Tibial nerve (tissue), 4 donors: ENCODE measurements at regions not wholly inside any gene's neighbourhood (a gene's known extent, or its start where the extent isn't known, plus 50 kb on each side); places are given as distances from the start of the nearest gene placed in this dataset.

ENCODE experiments used
- DNase-seq, 2 donors: peaks; one replicate each; pipeline ENCODE4 v3.0.0-alpha.2; 2019; ENCODE audit warnings: low spot score in 2 of 2
- H3K27ac ChIP-seq, 4 donors: fragments of 200-600 bp; sonication (generic) in 3 of 4; one replicate each; pipeline ENCODE4 v1.5.1; 2017 to 2019; ENCODE audit warnings: mild to moderate bottlenecking in 1 of 4
- H3K27me3 ChIP-seq, 2 donors: fragments of 200-600 bp; sonication (generic) in 1 of 2; one replicate each; pipeline versions ENCODE4 v1.5.1 to v1.6.0; 2017 to 2019
- H3K36me3 ChIP-seq, 3 donors: fragments of 200-600 bp; sonication (generic); one replicate each; pipeline ENCODE4 v1.5.1; 2018 to 2019
- H3K4me1 ChIP-seq, 4 donors: fragments of 200-600 bp; sonication (generic) in 3 of 4; one replicate each; pipeline ENCODE4 v1.5.1; 2017 to 2019
- H3K4me3 ChIP-seq, 4 donors: fragments of 200-600 bp; sonication (generic) in 3 of 4; one replicate each; pipeline ENCODE4 v1.5.1; 2017 to 2019; ENCODE audit warnings: mild to moderate bottlenecking in 1 of 4, moderate library complexity in 1 of 4
- H3K9me3 ChIP-seq, 4 donors: fragments of 200-600 bp; sonication (generic) in 3 of 4; one replicate each; pipeline ENCODE4 v1.5.1; 2017 to 2019
- CTCF ChIP-seq, 5 experiments: fragments of 200-600 bp in 3 of 5; fragments of 450-650 bp in 2 of 5; sonication (generic) in 3 of 5; IDR thresholded peaks; one replicate each; pipeline ENCODE4 v1.5.1; 2016 to 2019; ENCODE audit warnings: antibody characterized with exemption in 5 of 5, mild to moderate bottlenecking in 3 of 5, moderate library complexity in 2 of 5
- EP300 ChIP-seq, 2 donors: sonication (generic); formaldehyde crosslinking; IDR thresholded peaks; one replicate each; pipeline ENCODE4 v1.6.1; 2017; ENCODE audit warnings: antibody characterized with exemption in 2 of 2, mild to moderate bottlenecking in 1 of 2
- POLR2A ChIP-seq, 2 donors: fragments of 450-650 bp; IDR thresholded peaks; one replicate each; pipeline ENCODE4 v1.6.1; 2017; ENCODE audit warnings: antibody characterized with exemption in 2 of 2, mild to moderate bottlenecking in 2 of 2, moderate library complexity in 2 of 2
- WGBS, 2 donors: methylation state at CpG; one replicate each; pipeline ENCODE4 v1.1.5; 2018; 5-methylcytosine and 5-hydroxymethylcytosine counted together

DNA sequence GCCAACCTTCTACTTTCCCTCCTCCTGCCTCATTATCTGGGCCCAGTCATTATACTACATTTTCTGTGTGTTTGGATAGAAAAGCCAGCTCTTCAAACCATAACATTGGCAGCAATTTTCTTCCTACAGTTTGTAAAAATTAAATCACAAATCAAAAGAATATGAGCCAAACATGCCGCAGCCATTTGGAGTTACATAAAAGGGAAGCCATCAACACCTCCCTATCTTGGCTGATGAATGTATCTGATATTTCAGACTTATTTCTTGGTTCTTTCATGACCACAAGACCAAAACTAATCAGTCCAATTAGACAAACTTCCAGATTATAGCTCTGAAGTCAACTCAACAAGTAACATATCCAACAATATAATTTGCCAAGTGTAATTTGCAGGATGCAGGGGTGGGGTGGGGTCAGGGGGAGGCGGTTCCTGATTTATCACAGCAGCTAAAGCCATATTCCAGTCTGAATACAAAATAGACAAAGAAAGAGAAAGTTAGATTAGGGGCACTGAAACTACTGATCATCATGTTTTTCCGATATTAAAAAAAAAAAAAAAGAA, 89.4 kb upstream of the CNTLN start:
- Histone ChIP-seq H3K9me3 (no peaks in the 10 kb centered on the region), H3K4me1 (no peaks in the 10 kb centered on the region), H3K4me3 (no peak overlapping the region), H3K36me3 (no peaks in the 10 kb centered on the region), H3K27ac (no peak overlapping the region), H3K27me3 (no peaks in the 10 kb centered on the region)
- no peak for DNase-seq
- TF ChIP-seq CTCF (IDR thresholded peaks at IDR 0.05), result no peak
- TF ChIP-seq EP300 (IDR thresholded peaks at IDR 0.05), result no peak
- no peak for TF ChIP-seq POLR2A (IDR thresholded peaks at IDR 0.05)
- WGBS, 2 donors, result 71 to 77% methylated on average over 3 of the region's 3 CpGs

- no peak overlapping the region for H3K4me3 ChIP-seq
- 92% methylated on average over 3 of the region's 3 CpGs for WGBS, 2 donors
Measured at GRCh38 chr9:17031546-17031945, 103.3 kb upstream of the CNTLN start.

DNA sequence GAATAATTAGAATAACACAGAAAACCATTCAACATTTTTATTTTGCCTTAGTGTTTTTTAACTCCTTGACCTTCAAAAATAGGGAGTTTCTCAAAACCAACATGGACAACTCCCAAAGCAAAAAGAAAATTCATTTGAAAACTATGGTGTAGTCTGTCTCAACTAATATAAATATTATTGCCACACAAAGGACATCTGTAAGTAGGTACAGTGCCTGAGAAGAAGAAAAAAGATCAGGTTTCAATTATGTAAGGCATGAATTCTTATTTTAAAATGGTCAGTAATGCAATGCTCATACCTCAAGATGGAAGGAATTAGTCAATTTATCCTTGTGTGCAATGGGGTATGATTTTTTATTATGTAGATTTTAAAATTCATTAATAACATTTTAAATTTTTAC, 109.6 kb upstream of the CNTLN start:
- Histone ChIP-seq H3K36me3 (no peaks in the 10 kb centered on the region), H3K27me3 (no peaks in the 10 kb centered on the region), H3K4me1 (no peaks in the 10 kb centered on the region), H3K4me3 (no peak overlapping the region), H3K9me3 (peaks cover 0 to 16% (median 0%) of the 10 kb centered on the region in 4 donors), H3K27ac (no peak overlapping the region)
- DNase-seq, result no peak
- no peak for TF ChIP-seq CTCF (IDR thresholded peaks at IDR 0.05)
- no peak for TF ChIP-seq POLR2A (IDR thresholded peaks at IDR 0.05)
- no peak for TF ChIP-seq EP300 (IDR thresholded peaks at IDR 0.05)

More at GRCh38 chr9:17031546-17031945, 103.3 kb upstream of the CNTLN start:
- Histone ChIP-seq H3K27ac (no peak overlapping the region), H3K9me3 (peaks cover 0 to 19% (median 0%) of the 10 kb centered on the region in 4 donors), H3K36me3 (no peaks in the 10 kb centered on the region), H3K4me1 (no peaks in the 10 kb centered on the region), H3K27me3 (no peaks in the 10 kb centered on the region)
- DNase-seq, result no peak
- TF ChIP-seq CTCF (IDR thresholded peaks at IDR 0.05) (no peak), POLR2A (IDR thresholded peaks at IDR 0.05) (no peak), EP300 (IDR thresholded peaks at IDR 0.05) (no peak)

DNA sequence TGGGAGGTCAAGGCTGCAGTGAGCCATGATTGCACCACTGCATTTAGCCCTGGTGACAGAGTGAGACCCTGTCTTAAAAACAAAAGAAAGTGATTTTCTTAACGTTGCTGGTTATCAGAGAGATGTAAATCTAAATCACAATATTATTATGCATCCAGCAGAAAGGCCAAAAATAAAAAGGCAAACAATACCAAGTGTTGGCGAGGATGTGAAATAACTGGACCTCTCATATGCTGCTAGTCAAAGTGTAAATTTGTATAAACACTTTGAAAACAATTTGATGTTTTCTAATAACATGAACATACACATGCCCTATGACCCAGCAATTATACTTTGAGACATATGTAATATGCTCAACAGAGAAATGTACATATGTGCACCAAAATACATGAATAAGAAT, 110.7 kb upstream of the CNTLN start:
- Histone ChIP-seq H3K4me1 (peaks cover 0 to 4% (median 0%) of the 10 kb centered on the region in 4 donors), H3K36me3 (no peaks in the 10 kb centered on the region), H3K4me3 (no peak overlapping the region), H3K9me3 (peaks cover 0 to 7% (median 0%) of the 10 kb centered on the region in 4 donors), H3K27ac (no peak overlapping the region), H3K27me3 (no peaks in the 10 kb centered on the region)
- TF ChIP-seq CTCF (IDR thresholded peaks at IDR 0.05) (no peak), POLR2A (IDR thresholded peaks at IDR 0.05) (no peak), EP300 (IDR thresholded peaks at IDR 0.05) (no peak)
- WGBS, 2 donors, result 84 to 91% methylated on average over 2 of the region's 2 CpGs
- no peak for DNase-seq

DNA sequence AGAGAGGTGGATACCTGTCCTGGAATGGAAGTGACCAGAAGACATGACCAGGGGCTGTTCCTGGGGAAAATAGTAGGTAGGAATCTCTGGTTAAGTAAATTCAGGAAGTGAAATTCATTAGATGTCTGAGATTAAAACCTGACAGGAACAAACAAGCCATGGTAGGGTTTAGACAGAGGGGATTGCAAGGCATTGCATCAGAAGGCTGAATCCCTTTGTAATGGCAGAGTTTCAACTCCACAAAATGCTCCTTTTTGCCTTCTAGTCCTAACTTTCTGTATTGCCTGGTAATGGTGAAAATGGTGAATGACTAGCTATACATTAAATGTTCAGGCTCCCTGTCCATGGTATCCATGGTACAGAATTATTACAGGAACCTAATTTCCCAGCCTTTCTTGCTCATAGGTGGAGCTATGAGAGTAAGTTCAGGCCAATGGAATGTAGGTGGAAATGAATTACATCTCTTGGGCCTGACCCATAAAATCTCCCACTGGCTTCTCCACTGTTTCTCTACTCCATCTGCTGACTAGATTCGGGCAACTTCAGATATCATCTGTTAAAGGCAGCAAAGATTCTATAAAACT, 113.4 kb upstream of the CNTLN start:
- no peaks in the 10 kb centered on the region for H3K36me3 ChIP-seq
- TF ChIP-seq POLR2A (IDR thresholded peaks at IDR 0.05), result no peak
- no peak for TF ChIP-seq CTCF (IDR thresholded peaks at IDR 0.05)
- TF ChIP-seq EP300 (IDR thresholded peaks at IDR 0.05), result no peak
- H3K4me1 ChIP-seq, result peaks cover 0 to 21% (median 0%) of the 10 kb centered on the region in 4 donors
- no peaks in the 10 kb centered on the region for H3K27me3 ChIP-seq
- no peak for DNase-seq
- WGBS, 2 donors, result 73 to 83% methylated on average over 1 of the region's 1 CpG
- H3K9me3 ChIP-seq, result peaks cover 0 to 7% (median 0%) of the 10 kb centered on the region in 4 donors
- no peak overlapping the region for H3K27ac ChIP-seq
- no peak overlapping the region for H3K4me3 ChIP-seq
